Coronary artery (tissue), 2 donors: ENCODE measurements at regions not wholly inside any gene's neighbourhood (a gene's known extent, or its start where the extent isn't known, plus 50 kb on each side); places are given as distances from the start of the nearest gene placed in this dataset.

Experiments used
- DNase-seq: peaks from one replicate; pipeline ENCODE4 v3.0.0-alpha.2; 2017; ENCODE audit warnings: low spot score
- H3K27ac ChIP-seq, 2 donors: fragments of 200-600 bp; sonication (generic); one replicate each; pipeline ENCODE4 v1.5.1; 2016 to 2019
- H3K4me3 ChIP-seq: fragments of 200-600 bp; sonication (generic); 2 replicates; pipeline ENCODE4 v1.5.1; 2016; ENCODE audit warnings: mild to moderate bottlenecking, moderate library complexity
- TF ChIP-seq, protein P1 (sequence below): fragments of 200-600 bp; sonication (generic); IDR thresholded peaks from one replicate; pipeline ENCODE4 v1.5.1; 2019; ENCODE audit warnings: antibody characterized with exemption

GRCh38 chr13:37277007-37277406, 171.5 kb upstream of the CSNK1A1L start:
- DNase-seq: no peak

GRCh38 chr13:37274569-37275497, 169.4 kb upstream of the CSNK1A1L start:
- no peak for DNase-seq
- H3K27ac ChIP-seq: no peak overlapping the region
- no peak overlapping the region for H3K4me3 ChIP-seq
- TF ChIP-seq, protein P1, sequence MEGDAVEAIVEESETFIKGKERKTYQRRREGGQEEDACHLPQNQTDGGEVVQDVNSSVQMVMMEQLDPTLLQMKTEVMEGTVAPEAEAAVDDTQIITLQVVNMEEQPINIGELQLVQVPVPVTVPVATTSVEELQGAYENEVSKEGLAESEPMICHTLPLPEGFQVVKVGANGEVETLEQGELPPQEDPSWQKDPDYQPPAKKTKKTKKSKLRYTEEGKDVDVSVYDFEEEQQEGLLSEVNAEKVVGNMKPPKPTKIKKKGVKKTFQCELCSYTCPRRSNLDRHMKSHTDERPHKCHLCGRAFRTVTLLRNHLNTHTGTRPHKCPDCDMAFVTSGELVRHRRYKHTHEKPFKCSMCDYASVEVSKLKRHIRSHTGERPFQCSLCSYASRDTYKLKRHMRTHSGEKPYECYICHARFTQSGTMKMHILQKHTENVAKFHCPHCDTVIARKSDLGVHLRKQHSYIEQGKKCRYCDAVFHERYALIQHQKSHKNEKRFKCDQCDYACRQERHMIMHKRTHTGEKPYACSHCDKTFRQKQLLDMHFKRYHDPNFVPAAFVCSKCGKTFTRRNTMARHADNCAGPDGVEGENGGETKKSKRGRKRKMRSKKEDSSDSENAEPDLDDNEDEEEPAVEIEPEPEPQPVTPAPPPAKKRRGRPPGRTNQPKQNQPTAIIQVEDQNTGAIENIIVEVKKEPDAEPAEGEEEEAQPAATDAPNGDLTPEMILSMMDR: no peak

More at GRCh38 chr13:37277007-37277406, 171.5 kb upstream of the CSNK1A1L start:
- TF ChIP-seq, protein P1: no peak
- Histone ChIP-seq H3K4me3 (no peak overlapping the region), H3K27ac (no peak overlapping the region)

DNA sequence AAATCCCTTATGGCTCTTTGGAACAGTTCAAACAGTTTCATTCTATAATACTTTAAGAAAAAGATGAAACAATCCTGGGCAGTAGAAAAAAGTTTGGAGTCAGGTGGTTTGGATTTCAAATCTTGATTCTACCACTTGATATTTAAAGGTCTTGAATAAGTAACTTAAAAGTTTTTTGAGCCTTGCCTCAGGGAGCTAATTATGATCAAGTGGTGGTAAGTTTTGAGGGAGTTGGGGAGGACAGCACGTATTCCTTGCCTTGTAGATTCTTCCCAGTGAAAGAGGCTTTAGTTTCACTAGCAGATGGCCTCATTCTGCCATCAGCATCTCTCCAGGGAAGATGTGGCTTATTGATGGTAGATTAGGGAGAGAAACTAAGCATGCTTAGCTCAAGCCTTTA, 168.4 kb upstream of the CSNK1A1L start:
- TF ChIP-seq, protein P1: no peak
- Histone ChIP-seq H3K27ac (no peak overlapping the region), H3K4me3 (no peak overlapping the region)
- no peak for DNase-seq

- DNase-seq: no peak
- Histone ChIP-seq H3K4me3 (no peak overlapping the region), H3K27ac (no peak overlapping the region)
- TF ChIP-seq, protein P1: no peak
Observed at GRCh38 chr13:37270226-37271001, 164.9 kb upstream of the CSNK1A1L start.

GRCh38 chr13:37263871-37264270, 158.4 kb upstream of the CSNK1A1L start:
- no peak for DNase-seq
- TF ChIP-seq, protein P1: no peak
- H3K27ac ChIP-seq: no peak overlapping the region
- H3K4me3 ChIP-seq: no peak overlapping the region

- Histone ChIP-seq H3K27ac (no peak overlapping the region), H3K4me3 (no peak overlapping the region)
- no peak for DNase-seq
- TF ChIP-seq, protein P1: no peak
Observed at GRCh38 chr13:37257706-37258105, 152.2 kb upstream of the CSNK1A1L start.
